Adrenal gland (tissue), 5 donors: ENCODE measurements at regions not wholly inside any gene's neighbourhood (a gene's known extent, or its start where the extent isn't known, plus 50 kb on each side); places are given as distances from the start of the nearest gene placed in this dataset.

Experiments
- POLR2A ChIP-seq, 2 donors: fragments of 450-650 bp; IDR thresholded peaks; one replicate each; pipeline ENCODE4 v1.6.1; 2017; ENCODE audit warnings: antibody characterized with exemption in 2 of 2, mild to moderate bottlenecking in 2 of 2, moderate library complexity in 1 of 2
- TF ChIP-seq, protein P1 (sequence below), 6 experiments: fragments of 450-650 bp in 4 of 6; fragments of 200-600 bp in 2 of 6; sonication (generic) in 1 of 6; IDR thresholded peaks; 1 replicate in 5 of 6; 2 replicates in 1 of 6; pipeline versions ENCODE4 v1.5.1 to v1.8.0; 2016 to 2021; ENCODE audit warnings: antibody characterized with exemption in 6 of 6, mild to moderate bottlenecking in 2 of 6, moderate library complexity in 1 of 6
- donor health status: DM: no; HTN: no; CAD: no.

DNA sequence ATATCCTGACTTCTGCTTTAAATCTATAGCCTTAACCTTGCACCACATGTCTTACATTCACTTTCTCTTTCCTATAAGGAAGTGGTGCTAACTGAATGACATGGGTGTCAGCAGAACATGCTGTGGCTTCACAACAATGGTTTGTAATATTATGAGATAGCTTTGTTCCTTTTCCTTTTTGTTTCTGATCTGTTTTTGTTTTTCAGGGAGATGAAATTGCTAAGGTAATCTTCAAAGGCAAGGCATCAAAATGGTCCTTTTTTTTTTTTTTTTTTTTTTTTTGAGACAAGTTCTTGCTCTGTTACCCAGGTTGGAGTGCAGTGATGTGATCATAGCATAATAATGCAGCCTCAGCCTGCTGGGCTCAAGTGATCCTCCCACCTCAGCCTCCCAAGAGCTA is 53.6 kb upstream of the RANBP6 start:
- TF ChIP-seq, protein P1, sequence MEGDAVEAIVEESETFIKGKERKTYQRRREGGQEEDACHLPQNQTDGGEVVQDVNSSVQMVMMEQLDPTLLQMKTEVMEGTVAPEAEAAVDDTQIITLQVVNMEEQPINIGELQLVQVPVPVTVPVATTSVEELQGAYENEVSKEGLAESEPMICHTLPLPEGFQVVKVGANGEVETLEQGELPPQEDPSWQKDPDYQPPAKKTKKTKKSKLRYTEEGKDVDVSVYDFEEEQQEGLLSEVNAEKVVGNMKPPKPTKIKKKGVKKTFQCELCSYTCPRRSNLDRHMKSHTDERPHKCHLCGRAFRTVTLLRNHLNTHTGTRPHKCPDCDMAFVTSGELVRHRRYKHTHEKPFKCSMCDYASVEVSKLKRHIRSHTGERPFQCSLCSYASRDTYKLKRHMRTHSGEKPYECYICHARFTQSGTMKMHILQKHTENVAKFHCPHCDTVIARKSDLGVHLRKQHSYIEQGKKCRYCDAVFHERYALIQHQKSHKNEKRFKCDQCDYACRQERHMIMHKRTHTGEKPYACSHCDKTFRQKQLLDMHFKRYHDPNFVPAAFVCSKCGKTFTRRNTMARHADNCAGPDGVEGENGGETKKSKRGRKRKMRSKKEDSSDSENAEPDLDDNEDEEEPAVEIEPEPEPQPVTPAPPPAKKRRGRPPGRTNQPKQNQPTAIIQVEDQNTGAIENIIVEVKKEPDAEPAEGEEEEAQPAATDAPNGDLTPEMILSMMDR (IDR thresholded peaks at IDR 0.05) = no peak
- TF ChIP-seq POLR2A (IDR thresholded peaks at IDR 0.05) = no peak
